ENCODE measurements at regions not wholly inside any gene's neighbourhood (a gene's known extent, or its start where the extent isn't known, plus 50 kb on each side); places are given as distances from the start of the nearest gene placed in this dataset.
"Not testable (repeated sequence)": the region's sequence is repeated elsewhere in the genome, so short reads cannot be mapped to it uniquely, and the experiment has no call there.

DNA sequence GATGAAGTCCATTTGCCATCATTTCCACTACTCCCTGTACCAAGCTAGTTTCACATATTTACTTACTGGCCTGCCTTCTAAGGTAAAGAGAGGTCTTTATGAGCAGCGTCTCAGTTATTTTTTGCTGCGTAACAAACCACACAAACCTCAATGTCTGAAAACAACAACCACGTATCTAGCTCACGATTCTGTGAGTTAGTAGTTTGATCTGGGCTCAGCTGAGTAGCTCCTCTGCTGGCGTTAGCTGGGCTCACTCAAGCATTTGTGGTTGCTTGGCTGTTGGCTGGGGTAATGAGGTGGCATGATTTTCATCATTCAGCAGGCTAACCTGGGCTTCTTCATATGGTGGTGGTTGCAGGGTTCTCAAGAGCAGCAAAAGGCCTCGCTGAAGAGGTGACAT, 225.4 kb downstream of the FOXD2 start:
- no peak for DNase-seq

DNA sequence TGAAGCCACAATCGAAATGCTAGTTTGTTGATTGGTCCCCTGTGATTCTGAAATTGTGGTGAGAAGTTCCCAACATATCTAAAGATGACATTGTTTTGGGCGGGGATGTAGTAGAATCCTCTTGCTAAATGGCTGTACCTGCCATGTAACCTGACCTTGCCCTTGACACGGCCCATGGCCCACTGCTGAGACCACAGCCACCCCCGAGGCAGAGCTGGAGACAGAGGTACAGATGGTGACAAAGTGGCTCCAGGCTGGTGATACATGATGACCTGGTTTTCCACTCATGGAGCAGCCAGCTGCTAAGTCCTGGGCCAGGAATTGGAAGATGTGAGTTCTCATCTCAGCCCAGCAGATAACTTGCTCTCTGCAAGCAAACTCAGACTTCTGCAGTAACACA, 226.5 kb downstream of the FOXD2 start:
- DNase-seq: no peak

DNA sequence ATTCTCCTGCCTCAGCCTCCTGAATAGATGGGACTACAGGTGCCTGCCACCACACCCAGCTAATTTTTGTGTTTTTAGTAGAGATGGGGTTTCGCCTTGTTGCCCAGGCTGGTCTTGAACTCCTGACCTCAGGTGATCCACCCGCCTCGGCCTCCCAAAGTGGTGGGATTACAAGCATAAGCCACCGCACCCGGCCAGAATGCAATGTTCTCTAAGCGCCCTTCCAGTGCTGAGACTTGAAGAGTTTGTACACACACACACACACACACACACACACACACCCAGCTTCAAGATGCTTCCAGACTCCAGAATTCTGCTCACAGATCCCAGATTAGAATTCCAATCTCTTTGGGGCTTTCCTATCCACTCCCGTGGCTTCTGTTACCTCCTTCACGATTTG, 227.1 kb downstream of the FOXD2 start:
- DNase-seq: not testable (repeated sequence)

DNA sequence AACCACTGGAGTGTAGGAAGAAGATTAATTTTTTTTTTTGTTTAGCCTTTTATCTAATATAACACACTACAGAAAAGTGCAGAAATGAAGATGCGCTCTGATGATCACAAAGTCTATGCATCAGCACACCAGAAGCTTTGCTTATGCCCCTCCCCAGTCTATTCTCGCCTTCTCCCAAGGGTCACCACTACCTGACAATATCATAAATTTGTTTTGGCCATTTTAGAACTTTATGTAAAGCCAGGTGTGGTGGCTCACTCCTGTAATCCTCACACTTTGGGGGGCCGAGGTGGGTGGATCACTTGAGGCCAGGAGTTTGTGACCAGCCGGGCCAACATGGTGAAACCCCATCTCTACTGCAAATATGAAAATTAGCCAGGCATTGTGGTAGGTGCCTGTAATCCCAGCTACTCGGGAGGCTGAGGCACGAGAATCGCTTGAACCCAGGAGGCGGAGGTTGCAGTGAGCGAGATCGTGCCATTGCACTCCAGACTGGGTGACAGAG, 231.3 kb downstream of the FOXD2 start:
- no peak for DNase-seq

DNA sequence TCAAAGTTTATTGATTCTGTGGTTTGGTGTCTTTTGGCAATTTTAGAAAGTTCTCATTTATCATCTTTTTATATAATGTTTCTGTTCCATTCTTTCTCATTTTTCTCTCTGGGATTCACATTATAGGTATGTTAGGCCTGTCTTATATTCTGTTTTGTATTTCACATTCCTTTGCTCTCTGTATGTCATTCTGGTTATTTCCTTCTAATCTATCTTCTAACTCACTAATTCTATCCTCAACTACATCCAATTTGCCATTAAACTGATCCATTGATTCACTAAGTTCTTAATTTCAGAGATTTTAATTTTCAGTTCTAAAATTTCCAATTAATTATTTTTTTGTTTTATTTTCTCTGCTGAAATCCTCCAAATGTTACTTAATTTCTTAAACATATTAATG, 234.8 kb downstream of the FOXD2 start:
- DNase-seq: no peak

DNA sequence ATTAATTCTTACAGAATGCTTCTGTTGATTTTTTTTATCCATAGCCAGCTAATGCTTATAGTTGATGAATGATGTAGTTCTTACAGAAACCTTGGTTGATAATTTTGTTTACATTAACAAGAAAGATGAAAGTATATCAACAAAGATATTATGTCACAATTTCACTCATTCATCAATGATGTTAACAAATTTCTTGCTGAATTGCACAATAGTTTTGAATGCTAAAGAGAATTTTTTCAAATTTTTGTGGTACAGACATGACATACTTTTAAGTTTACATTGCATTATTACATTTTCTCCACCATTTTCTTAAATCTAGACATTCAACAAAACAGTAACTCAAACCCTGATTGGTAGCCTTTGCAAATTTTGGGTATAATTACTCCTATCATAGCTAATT, 236.3 kb downstream of the FOXD2 start:
- DNase-seq: no peak

DNA sequence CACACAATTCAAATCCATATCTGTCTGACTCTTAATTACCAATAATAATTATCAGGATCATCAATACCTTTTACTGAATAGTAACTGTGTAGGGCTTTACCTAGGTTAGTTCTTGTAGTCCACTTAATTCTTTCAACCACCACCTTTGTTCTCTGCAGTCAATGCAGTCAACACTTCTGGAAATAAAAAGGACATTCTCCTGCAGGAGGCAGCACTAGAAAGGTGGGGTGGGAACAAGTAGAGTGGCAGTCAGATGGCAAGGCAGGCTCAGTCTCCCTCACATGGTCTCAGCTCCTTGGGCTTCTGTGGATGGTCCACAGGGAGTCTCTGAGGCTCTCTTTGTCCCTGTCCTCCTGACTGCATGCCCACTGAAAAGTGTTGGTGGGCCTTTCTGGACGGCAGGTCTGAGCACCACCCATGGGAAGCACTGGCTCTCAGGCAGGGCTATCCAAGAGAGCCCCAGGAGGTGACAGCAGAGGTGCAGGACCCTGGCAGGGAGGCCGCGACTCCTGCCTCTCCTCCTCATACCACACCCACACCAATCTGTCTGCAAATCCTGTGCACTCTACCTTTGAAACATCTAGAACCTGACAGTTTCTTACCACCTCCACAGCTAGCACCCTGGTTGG, 237.3 kb downstream of the FOXD2 start:
- DNase-seq: no peak

DNA sequence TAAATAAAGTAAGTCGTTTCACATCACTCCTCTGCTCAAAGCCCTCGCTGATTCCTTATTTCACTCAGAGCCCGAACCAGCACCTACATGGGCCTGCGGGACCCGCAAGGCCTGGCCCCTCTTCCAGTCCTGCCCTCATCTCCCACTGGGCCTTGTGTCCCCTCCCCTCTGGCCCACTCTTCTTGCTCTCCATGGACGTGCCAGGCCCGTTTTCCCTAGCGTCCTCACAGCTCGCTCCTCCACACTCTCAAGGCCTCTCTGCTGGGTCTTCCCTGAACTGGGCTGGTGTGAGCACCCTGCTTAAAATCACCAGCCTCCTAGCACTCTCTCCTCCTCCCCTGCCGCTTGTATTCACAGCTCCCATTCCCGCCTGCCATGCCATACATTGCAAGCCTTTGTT, 237.9 kb downstream of the FOXD2 start:
- DNase-seq: no peak

DNA sequence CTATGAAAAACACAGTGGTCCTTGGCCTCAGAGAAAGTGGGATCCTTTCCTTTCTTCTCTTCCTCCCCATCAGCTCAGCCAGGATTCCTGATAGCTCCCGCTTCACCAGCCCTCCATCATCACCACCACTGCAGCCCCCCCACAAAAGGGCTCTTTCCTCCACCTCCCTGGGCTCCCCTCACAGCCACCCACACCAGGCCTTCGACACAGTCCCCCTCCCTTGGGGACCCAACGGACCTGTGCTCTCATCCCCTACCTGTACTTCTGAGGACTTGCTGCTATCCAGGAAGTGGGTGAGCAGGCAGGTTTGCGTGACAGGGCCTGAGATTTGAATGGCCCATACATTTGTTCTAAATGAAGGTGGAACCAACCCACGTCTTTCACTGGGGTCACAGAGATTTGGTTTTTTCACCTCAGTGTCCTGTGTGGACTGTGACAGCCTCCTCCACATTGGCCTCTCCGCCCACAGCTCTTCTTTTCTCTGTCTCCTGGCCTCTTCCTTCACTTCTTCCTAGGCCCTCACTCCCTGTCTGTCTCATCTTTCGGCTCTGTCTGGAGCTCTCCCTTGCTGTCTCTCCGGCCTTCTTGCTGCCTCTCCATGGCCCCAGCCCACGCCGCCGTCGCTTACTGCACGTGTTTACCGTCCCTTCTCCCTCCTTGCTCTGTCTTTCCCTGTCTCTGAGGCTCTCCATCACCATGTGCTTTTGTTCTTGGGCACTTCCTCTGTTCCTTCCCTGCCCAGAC, 238.6 kb downstream of the FOXD2 start:
- no peak for DNase-seq

DNA sequence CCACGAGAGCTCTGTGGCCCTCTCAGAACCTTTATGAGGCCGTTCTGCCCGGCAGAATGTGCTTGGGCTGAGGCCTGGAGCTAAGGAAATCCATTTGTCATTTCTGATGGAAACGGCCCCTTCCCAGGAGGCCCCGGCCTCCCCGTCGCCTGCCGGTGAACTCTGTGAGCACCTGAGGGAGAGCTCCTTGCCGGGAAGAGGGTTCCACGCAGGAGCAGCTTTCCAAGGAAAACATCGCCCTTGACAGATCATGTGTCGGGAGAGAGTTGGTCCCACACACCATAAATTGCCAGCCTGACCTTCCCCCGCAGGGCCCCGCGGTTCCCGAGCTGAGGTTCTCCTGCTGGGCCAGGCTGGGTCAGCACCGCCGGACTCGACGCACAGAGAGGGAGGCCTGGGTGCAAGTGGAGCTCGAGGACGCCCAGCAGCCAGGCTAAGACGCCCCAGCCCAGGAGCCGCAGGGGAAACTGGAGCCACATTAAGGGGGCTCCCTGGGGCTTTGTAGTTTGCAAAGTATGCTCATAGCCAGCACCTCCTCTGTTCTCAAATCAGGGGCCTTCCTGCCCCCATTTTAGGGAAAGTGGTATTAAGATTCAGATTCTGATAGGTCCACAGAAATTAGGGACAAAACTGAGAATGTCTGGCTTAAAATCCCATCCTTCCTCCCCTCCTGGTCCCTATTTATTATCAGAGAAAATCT, 239.5 kb downstream of the FOXD2 start:
- peak; percentile 58 for DNase-seq

DNA sequence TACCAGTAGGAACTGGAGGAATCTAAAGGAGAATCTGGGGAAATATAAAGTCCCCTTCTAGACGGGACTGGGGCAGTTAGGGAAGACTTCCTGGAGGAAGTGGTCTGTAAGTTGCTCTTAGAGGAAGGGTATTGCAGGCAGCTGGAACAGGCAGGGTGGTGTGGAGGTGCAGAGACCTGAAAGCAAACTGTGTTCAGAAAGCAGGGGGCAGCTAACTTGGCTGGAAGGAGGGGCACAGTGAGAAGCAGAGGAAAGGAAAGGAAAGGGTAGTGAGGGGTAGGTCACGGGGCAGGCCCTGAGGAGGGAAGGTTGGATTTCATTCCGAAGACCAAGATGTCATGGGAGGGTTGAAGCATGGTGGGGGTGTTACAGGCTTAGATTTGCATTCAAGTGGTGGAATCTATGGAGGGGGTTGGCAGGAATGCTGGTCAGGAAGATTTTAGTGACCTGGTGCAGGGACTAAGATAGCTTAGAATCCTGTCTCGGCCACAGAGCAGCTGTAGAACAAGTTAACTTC, 240.7 kb downstream of the FOXD2 start:
- DNase-seq: no peak

DNA sequence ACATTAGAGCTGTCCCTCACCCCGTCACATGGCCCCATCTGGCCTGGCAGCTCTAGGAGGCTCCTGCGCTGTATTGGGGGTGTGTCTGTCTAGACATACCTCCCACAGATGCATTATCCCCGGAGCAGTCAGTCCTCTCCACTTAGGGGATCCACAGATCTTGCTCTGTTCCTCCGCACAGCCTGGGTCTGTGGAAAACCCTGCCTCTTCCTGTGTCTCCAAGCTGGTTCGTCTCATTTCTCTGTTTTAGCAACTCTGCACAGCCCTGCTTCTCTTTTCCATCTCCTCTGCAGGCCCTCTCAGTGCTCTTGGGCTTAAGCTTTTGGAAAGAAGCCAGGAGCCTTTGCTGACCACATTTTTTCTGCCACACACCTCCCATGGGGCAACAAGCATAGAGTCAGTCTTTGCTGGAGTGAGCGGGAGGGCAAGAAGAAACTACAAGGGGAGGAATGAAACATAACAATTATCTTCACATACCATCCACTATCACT, 241.5 kb downstream of the FOXD2 start:
- no peak for DNase-seq

DNA sequence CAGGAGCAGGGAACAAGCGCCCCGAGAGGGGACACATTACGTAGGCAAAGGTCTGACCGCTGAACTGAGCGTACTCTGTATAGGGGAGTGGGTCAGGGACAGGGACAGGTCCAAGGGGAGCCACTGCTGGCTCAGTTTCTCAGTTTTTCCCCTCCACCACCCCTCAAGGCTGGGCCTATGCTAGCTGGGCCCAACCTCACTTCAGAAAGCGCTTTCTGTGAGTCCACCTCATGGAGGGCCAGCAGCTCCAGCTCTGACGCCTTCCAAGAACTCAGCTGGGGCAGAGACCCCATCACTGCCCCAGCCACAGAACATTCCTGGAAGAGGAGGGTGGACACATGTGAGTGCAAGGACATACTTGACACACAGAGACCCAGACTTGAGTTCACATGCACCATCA, 242.0 kb downstream of the FOXD2 start:
- DNase-seq: no peak

DNA sequence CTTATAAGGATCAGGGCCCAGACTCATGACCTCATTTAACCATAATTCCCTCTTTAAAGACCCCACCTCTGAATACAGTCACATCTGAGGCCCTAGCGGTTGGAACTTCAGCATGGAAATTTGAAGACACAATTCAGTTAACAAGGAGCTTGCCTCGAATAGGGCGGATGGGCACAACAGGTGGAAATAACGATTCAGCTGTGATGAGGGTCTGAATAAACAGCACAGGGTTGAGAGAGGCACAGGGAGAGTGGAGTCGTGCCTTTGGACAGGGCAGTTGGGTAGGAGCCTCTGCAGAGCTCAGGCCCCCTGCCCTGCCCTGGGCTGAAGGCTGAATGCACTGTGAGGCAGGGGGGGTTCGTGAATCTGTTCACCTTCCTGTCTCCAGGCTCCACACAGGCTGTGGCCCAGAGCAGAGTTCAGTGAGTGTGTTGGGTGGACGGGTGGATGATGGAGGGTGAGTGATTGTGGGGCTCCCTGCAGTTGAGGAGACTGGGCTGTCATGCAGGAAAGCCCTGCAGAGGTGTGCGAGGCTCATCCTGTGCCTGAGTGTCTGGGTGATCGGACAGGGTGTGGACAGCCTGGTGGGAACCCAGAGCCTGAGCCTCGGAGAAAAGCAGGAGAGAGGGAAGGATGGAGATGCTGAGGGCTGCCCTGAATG, 243.1 kb downstream of the FOXD2 start:
- DNase-seq: no peak

DNA sequence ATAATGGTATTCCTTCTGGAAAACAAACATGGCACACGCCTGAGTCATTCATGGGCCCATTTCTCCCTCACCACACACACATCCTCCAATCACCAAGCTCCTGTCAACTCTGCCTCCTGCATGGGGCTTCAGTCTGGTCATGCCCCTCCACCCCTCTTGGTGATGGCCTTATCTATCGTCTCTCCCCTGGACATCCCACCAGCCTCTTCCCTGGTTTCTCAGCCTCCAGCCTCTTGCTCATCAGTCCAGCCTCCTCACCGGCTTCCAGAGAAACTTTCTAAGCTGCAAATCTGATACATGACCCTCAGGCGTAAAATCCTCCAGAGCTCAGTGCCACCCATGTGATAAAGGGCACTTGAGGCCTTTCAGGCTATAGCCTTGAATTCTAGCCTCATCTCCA, 243.9 kb downstream of the FOXD2 start:
- no peak for DNase-seq

DNA sequence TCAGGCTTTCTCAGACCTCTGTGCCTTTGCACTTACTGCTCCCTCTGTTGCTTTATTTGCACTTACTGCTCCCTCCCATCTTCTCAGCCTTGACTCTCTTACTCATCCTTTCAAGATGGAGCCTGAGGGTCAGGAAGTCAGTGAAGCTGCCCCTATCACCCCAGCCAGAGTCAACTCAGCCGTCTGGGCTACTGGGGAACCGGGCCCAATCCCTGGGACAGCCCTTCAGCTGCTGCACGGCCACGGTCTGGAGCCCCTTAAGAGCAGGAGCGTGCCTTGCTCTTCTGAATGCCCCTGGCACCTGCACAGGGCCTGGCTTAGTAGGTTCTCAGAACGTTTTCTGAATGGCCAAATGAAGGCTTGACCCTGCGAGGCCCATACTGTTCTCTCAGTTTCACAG, 244.4 kb downstream of the FOXD2 start:
- no peak for DNase-seq

DNA sequence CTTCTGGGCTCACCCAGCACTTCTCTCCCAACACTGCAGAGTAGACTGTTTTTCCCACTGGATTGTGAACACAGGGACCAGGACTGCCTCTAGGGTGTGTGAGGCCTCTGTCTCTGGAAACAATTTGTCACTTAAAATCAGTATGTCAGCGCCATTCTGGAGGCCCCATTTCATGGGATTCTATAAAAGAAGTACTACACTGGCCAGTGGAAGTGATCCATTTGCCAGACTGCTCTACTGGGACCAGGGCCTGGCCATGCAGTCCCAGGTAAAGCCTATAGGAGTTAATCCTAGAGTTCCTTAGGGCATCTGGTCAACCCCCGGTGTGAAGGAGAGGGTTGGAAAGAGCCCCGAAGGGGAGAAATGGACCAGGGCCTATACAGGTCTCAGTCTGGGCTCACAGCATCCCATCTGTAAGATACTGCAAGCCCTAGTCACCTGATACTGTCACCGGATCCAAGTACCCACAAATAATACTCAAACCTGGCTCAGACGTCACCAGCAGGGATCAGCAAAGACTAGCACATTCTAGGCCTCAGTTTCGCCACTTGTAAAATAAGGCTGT, 245.0 kb downstream of the FOXD2 start:
- no peak for DNase-seq

DNA sequence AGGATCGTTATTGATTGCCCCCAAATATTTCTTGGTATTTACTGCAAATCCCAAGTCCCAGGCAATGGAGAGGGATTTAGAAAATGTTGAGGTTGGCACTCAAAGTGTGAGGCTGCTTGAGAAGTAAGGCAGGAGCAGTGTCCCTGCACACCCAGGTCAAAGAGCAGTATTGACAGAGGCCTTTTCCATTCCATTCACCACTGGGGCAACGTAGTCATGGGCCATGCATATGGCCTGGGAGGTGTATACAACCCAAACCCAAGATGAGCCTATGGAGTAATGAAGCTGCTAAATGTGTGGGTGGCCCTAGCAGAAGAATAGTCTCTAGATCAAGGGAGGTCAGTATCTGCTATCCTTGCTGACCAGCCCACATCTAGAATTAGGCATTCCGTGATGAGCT, 245.6 kb downstream of the FOXD2 start:
- DNase-seq: no peak

DNA sequence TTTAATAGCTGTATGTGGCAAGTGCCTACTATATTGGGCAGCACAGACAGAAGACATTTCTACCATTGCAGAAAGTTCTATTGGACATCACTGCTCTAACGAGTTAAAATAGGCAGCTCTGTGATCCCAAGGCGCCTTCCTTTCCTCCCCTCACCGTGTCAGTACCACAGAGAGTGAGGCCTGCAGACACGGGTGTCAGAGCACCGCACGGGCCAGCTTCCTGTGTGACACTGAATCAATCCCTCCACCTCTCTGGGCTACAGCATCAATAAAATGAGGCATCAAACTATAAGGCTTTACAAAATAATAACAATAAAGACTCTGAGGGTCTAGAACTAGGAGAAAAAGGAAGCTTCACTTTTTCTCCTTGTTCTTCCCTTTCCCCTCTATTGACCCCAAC, 246.7 kb downstream of the FOXD2 start:
- DNase-seq: no peak

DNA sequence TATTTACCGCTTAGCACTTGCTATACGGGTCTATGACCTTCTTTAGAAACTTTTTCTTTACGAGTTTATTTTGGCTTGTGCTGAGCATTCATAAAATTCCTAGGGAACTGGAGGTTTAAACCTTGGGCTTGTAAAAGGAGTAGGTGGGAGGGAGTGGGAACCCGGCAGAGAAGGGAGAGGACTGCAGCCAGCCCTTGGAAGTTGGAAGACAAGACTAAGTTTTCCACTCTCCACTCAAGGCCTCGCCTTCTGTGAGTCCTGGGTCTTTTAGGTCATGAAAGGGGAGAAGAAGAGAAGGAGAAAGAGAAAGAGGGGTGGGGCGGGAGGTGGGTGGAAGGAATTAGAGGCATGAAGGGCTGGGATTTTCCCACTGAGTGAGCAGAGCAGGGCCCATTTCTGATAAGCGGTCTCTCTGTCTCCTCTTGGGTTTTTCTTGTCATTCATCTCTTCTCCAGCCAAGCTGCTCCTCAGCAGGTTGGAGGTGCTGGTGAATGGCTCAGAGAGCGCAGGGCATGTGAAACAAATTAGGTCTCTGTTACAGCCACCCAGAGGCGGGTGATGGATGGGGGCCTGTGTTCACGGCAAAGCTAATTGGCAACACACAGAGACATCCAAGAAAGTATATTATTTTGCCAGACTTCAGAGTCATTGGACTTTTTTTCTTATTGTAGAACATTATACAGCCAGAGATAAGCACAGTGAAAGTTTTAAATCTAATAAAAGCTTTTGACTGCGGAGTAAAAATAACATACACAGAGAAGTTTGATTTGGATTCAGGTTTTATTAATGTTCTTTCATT, 247.3 kb downstream of the FOXD2 start:
- no peak for DNase-seq

DNA sequence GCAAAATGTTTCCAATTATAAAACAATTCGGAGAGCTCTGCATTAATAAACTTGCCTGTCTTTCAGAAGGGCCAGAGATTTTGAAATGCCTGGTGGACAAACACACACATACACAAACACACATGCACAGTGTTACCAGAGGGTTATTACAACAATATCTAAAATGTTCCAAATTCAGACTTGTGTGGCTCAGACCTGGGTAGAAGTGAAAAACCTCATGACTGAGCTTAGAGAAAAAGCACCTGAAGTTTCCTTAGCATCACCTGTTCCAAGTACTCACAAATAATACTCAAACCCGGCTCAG, 247.9 kb downstream of the FOXD2 start:
- no peak for DNase-seq

All from right kidney (tissue), 1 donor.